Ureter (tissue), 1 donor: ENCODE measurements at regions not wholly inside any gene's neighbourhood (a gene's known extent, or its start where the extent isn't known, plus 50 kb on each side); places are given as distances from the start of the nearest gene placed in this dataset.

ENCODE experiments used
- DNase-seq: peaks from one replicate; pipeline ENCODE4 v3.0.0-alpha.2; 2020; ENCODE audit warnings: low spot score
- donor health status: DM: yes; HTN: yes; CAD: no.

DNA sequence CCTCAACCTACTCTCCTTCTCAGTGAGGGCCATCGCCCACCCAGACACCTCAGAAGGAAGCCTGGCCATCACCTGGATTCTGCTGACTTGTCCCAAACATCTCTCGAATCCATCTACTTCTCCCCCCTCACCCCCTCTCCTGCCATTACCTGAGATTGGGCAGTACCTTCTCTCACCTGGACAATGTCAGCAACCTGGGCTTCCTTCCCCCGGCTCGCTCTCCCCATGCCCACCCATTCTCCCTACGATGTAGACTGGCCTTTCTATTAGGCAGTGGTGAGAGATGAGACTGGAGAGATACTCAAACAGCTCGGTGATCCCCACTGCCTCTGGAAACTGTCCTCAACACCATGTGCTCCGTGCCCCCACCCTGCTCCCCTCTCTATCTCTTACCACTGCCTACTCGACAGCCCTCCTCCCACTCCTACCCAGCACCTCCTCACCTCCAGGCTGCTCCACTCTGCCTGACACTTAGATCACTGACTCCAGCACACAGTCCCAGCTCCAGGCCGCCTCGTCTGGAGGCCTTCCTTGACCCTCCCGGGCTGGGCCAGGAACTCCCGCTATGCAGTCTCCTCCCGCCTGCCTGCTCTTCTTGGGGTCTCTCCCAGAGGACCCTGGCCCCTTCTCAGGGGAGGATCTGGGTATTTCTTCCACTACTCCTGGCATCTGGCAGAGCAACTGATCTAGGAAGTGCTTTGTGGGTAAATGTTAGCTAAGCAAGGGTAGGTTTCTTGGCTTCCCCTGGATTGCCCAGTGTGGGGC, 235.8 kb upstream of the NLRP1 start:
- no peak for DNase-seq

DNA sequence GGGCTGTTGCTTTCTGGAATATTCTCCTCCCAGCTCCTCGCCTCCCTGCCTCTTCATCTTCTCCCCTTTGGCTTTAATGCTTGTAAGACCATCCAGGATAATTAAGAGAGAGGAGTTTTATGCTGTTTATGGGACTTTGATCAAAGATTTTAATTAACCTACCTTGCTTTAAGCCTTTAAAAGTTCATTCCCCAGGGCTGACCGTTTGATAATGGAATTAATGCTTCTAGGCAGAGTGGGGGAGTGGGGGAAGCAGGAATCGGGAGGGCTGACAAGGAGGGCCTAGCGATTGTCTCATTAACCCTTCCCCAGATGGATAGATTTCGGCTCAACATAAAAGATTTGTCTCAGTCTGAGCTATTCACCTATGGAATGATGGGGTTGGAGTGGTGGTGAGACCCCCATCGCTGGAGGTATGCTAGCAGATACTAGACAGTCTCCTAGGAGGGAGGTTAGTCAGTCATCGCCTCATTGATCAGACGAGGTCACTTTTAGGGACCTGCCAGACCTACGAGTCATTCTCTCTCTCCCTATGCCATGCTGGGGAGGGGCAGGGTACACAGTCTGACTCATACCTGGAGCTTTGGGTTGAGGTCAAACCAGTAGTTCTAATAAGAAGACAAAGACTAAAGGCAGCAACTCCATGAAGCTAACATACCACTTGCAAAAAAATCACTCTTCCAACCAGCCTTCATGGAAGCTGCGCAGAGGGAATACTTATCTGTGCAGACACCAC, 236.6 kb upstream of the NLRP1 start:
- DNase-seq: no peak

DNA sequence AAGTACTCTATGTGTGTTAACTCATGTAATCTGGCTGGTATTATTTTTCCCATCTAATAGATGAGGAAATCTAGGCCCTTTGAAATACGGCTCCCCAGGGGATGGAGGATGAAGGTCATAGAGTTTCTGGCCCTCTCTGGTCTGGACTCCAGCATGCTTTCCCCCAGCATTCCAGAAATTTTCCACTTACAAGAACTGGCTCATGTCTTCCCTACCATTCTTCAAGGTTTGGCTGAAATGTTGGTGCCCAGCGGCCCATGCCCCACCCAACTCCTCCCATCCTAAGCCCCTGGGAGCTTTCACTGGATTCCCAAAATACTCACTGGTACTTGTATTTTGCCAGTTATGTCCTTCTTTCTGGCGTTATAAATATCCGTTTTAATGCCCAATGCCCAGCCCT, 237.5 kb upstream of the NLRP1 start:
- DNase-seq: no peak

DNA sequence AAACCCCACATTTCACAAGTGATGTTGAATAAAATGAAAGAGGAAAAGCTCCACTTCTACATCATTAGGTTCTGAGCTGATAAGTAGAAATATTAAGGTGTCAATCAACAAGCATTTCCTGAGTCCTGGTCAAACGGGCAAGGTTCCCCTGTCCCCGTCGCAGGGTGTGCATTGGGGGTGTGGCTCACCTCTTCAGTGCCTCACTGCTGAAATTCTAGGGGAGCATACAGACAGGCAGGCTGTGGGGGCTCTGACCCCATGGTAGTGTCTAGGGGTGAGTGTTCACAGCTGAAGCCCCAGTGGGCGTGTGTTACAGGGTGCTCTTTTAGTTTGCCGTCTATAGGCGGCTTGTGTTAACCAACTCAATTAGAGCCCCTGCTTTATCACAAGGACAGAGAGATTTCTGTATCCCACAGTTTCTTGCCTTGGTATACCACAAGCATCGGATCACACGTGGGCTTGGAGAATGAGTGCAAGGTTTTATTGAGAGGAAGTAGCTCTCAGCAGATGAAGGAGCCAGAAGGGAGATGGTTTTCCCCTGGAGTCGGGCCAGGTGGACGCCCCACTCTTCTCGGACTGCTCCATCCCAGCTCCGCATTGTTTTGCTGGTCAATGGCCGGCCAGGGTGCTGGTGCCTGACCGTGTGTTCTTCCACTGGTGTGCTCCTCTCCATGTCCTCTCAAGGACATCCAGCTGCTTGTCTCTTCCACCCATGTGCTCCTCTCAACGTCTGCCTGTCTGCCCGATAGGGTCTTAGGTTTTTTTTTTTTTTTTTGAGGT, 238.2 kb upstream of the NLRP1 start:
- DNase-seq: no peak

DNA sequence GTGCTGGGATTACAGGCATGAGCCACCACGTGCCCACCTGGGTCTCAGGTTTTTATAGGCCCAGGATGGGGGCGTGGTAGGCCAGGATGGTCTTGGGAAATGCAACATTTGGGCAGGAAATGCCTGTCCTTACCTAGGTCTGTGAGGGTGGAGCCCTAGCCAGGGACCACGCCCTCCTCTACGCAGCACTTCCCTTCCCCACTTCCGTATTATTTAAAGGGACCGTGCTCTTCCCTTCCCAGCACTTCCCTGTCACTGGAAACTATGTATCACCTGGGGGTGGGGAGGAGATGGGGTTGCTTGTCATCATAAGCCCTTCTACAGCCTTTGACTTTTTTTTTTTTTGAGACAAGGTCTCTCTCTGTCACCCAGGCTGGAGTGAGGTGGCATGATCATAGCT, 238.9 kb upstream of the NLRP1 start:
- DNase-seq: no peak

DNA sequence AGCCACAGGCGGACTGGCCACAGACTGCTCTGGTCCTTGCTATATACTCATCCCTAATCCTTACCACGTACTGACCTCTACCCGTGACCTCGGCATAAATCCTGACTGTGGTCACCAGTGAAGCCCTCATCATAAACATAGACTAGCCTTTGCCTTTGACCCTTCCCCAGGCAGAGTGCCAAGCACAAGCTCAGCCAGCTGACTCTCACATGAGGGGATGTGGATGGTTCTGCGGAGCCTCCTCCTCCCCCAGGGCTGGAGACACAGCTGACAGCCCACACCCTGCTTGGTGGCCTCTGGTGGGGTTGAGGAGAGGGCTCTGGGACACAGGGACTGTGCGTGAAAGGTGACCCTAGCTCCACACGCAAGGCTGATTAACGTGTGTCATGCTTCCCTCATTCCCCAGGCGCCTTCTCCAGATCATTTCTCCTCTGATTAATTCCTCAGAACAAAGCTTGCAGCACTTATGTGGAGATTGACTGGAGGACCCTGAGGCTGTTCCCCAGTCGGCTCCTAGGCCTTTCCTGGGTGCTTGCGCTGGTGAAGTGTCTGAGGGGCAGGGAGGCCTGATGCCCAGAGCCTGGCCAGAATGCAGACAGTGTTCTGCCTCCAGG, 241.5 kb upstream of the NLRP1 start:
- DNase-seq: no peak

DNA sequence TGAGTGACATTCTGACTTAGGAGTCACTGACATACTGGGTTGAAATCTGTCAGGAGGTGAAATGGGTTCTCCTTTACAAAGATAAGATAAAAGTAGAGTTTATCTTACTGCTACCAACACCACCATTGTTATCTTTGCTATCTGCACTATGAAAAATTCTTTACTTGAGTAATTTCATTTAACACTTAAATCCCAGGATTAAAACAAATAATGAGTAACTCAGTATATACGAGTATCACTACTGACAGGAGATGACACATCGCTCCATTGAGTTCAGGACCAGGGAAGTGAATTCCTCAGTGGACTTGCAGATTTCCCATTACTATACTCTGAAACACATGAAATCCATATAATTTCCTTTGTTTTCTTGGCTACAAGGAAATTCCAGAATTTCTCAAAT, 242.1 kb upstream of the NLRP1 start:
- no peak for DNase-seq

DNA sequence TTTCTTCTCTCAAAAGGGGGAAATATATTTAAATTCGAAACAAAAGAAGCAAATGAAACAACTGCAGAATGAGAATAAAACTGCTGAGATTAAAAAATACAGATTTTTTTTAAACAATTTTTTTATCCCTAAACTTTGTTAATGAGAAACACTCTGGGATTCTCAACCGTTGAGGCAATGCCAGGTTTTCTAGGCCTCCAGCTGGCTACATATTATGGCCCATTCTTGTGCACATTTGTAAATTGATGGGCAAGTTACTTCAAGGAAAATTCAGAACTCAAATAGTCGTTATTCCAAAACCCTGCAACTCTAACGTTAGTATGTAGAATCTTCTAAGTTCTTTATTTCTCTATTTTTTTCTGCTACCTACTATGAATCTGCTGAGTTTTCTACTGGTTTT, 239.3 kb upstream of the WSCD1 start:
- no peak for DNase-seq

DNA sequence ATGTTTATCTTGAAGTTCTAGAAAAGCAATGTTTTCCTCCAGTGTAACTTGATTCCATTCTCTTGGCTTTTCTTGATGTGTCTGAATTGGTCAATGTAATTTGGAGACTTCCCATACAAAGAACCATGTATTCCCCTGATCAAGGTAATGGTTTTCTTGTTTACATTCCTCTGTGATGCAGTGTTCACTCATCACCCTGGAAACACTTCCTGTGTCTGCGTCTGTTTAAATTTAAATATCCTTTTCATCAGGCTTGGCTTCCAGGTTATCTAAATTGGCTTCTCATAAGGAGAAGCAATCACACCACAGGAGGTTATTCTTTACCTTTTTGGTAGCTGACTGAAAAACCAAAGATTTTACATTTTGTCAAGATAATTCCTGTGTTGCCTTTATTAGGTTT, 237.3 kb upstream of the WSCD1 start:
- DNase-seq: no peak

DNA sequence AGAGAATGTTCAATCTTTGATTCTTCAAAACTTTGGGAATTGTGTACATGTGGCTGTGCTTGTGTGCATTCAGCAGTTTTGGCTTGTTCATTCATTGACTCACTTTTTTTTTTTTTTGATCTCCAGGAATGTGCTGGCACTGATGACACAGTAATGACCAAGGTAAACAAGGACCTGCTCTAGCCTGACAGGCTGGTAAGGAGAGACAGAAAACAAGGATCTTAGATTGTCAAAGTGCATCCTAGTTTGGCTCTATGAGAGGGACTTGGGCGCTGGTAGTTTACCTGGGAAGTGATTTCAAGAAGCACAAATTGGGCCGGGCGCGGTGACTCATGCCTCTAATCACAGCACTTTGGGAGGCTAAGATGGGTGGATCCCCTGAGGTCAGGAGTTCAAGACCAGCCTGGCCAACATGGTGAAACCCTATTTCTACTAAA, 233.1 kb upstream of the WSCD1 start:
- no peak for DNase-seq

DNA sequence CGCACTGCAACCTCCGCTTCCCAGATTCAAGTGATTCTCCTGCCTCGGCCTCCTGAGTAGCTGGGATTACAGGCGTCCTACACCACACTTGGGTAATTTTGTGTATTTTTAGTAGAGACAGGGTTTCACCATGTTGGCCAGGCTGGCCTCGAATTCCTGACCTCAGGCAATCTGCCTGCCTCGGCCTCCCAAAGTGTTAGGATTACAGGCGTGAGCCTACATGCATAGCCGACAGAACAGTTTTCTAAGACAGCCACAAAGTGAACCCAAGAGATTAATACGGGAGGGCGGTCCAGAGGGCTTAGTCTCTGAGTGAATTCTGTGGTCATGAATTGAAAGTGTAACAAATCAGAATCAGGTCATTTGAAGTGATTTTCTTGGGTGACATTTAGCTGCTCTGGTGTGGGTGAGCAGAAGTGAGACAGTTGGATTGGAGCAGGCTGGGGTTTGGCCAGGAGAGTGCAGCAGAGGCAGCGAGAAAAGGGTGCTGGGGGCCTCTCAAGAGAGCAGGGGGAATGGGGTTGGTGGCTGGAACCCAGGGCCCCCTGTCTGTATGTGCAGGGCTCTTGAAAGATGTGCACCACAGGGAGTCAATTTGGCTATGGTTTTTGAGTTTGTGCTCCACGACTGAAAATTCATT, 231.4 kb upstream of the WSCD1 start:
- DNase-seq: no peak

DNA sequence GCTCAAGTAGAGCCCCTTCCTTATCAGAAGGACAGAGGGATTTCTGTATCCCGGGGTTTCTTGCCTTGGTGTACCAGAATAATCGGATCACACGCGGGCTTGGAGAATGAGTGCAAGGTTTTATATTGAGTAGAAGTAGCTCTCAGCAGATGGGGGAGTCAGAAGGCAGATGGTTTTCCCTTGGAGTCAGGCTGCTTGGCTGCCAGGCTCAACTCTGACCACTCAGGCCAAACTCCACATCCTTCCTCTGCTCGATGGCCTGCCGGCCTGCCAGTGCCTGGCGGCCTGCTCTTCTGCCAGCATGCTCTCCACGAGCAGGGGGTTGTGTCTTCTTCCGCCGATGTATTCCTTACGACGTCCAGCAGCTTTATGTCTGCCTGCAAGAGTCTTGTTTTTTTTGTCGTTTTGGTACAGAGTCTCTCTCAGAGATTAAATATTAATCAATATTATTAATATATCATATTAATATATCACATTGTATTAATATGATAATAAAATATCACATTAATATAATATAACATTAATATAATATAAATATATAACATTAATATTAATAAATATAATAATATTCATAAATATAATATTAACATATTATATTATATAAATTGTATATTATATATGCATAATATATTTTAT, 229.2 kb upstream of the WSCD1 start:
- no peak for DNase-seq

DNA sequence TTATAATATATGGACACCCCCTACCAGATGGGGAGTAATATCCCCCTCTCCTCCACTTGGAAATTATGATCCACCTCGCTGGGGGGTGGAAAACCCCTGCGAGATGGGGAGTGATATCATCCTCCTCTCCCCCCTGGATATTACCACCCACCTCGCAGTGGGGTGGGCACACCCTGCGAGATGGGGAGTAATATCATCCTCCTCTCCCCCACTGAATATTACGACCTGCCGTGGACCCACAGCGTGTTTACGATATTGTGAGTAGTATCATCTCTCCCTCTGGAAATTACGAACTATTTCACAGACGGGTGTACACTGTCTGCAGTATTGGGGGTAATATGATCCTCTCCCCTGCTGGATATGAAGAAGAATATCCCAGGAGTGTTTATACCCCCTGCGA, 228.3 kb upstream of the WSCD1 start:
- DNase-seq: no peak

DNA sequence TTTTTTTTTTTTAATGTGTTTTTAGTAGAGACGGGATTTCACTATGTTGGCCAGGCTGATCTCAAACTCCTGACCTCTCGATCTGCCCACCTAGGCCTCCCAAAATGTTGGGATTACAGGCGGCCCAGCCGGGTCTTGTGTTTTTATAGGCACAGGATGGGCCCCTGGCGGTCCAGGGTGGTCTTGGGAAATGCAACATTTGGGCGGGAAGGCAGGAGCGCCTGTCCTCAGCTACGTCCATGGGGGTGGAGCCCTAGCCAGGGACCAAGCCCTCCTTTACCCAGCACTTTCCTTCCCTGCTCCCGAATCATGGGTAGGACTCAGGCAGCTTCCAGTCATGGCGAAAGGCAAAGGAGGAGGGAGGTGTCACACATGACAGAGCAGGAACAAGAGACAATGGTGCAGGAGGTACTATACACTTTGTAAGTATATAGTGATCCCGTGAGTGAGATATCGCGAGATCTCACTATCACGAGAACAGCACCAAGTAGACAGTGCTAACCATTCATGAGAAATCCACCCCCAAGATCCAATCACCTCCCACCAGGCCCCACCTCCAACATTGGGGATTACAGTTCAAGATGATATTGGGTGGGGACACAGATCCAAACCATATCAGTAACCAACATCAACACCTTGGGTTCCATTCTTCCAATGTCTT, 226.7 kb upstream of the WSCD1 start:
- no peak for DNase-seq

DNA sequence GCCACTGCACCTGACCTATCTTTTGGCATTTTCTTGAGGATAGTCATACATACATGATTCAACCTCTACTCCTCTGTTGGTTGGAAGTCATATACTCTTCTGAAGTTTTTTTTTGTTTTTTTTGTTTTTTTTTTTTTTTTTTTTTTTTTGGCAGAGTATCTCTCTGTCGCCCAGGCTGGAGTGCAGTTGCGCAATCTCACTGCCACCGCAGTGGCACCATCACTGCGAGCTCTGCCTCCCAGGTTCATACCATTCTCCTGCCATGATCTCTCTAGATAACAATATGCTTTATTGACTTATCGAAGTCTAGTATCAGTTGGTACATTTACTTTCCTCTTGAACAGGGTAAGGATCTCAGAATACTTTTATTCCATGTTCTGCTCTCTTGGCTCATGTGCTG, 224.2 kb upstream of the WSCD1 start:
- no peak for DNase-seq

DNA sequence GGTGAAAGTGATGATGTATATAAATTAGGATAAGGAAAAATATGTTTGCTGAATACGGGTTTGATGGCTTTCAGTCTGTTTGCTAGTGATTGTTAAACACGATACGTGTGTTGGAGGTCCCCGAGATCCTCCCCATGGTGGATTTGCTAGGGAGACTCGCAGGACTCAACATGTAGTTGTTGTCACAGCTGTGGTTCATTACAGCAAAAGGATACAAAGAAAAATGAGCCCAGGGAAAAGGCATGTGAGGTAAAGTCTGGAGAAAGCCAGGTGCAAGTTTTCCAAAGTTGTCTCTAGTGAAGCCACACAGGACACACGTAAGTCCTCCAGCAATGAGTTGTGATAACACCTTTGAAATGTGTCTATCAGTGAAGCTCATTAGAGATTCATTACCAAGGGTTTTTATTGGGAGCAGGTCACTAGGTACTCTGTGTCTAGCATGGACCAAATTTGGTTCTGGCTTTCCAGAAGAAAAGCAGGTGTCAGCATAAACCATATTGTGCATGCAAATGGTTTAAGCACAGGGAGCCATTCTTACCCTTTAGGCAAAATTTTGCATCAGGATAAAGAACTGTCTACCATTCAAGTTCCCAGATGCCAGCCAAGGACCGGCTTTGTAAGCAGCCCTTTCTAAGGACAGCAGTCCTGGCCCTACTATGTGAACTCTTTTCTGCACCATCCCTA, 215.2 kb upstream of the WSCD1 start:
- DNase-seq: no peak

DNA sequence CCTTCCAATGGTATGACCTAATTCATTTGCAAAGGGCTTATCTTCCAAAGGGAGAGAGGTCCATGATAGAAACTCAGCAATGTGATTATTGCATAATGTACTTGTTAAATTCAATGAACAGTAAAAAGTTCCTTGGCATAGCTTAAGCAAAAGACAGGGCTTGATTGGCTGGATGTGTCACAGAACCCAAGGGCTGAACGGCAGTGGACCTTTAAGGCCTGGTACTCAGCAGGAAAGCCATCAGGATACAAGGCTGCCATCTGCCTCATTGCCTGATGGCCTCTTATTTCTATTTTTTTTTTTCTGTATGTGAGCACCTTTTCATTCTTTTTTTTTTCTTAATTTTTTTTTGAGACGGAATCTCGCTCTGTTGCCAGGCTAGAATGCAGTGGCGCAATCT, 208.9 kb upstream of the WSCD1 start:
- no peak for DNase-seq

DNA sequence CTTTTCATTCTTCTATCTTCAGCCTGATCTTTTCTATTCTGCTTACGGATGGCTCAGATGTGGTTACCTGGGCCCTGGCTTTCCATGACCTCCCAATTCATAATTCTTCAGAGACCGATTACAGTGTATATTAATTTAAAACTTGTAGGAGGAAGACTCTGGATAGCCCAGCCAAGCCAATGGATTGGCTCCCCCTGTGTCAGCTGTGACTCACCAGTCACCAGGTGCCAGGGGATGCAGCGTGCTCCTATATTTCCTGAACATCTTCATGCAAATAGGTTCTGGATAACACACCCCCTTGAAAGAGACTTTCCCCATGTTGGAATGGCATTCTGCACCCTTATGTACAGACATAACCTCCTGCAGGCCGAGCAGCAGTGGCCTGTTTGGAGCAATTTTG, 208.3 kb upstream of the WSCD1 start:
- no peak for DNase-seq

DNA sequence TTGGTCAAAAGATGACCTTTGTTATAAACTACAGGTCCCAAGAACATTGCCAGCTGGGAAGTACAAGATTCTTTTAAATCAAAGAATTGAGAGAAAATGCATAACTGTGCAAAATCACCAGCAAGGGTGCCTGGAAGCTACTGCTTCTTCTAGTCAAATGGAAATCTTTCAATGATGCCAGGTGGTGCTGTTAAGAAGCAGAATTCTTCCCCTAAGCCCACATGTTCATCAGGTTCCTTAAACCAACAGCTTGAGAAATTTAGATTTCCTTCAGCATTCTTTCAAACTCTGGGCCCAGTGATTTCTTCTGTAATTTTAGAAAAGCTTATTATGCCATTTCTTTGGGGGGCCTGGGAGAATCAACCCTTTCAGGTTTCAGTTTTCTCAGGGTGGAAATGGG, 207.8 kb upstream of the WSCD1 start:
- no peak for DNase-seq
